Effector CD4-positive, alpha-beta T cell (primary cell): ENCODE measurements at regions not wholly inside any gene's neighbourhood (a gene's known extent, or its start where the extent isn't known, plus 50 kb on each side); places are given as distances from the start of the nearest gene placed in this dataset.

ENCODE experiments used
- DNase-seq: peaks from one replicate; pipeline ENCODE4 v3.0.0-alpha.2; 2020

DNA sequence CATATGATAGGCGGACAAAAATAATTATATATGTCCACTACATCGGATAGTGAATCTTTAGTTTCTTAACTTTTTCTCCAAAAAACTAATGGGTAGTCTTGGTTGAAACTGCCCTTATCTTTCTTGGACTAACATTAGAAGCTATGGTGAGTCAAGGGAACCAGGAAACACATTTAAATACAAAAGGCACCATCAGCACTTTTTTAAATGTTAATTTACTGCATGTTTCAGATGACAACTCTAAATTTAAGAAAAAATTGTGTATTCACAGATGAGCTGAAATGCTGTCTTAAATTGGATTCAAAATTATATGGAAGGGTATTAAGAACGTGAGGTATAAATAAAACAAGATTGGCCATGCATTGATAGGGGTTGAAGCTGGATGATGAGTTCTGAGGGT is 75.6 kb upstream of the CERS6 start:
- no peak for DNase-seq

DNA sequence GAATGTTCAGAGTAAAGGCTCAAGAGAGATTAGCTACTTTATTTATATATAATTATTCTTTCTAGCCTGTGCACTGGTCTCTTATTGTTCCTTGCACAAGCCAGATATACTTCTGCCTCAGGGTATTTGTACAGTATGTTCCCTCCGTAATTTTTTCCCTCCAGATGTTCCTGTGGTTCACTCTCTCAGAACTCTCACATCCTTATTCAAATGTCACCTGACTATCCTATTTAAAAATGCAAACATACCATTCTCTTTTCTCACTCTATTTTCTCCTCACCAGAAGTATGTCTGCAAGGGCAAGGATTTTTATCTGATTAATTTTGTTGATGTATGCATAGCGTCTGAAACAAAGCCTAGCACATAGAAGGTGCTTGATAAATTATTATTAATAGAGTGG is 64.0 kb upstream of the CERS6 start:
- DNase-seq: no peak

DNA sequence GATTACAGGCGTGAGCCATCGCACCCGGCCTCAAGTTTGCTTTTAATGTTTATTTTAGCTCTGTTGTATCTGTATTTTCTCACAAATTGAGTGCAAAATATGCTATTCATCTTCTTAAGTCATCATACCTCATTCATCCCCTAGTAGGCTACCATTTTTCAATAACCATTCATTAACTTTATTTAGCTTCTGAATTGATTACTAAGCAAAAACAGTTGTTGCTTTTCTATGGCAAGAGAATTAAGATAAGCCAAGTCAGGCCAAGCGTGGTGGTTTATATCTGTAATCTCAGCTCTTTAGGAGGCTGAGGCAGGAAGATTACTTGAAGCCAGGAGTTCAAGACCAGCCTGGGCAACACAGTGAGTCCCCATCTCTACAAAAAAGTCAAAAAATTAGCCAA is 63.3 kb upstream of the CERS6 start:
- DNase-seq: no peak

- no peak for DNase-seq
These were observed 61.8 kb upstream of the CERS6 start for GRCh38 chr2:168394262-168394661.

- no peak for DNase-seq
These were observed 59.9 kb upstream of the CERS6 start for GRCh38 chr2:168396131-168396530.

DNA sequence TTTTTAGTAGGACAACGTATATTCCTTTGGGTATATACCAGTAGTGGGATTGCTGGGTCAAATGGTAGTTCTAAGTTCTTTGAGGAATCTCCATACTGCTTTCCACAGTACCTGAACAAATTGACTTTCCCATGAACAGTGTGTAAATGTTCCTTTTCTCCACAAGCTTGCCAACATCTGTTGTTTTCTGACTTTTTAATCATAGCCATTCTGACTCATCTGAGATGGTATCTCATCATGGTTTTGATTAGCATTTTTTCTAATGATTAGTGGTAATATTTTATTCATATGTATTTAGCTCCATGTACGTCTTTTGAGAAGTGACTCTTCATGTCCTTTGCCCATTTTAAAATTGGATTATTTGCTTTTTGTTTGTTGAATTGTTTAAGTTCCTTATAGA is 58.4 kb upstream of the CERS6 start:
- no peak for DNase-seq

- DNase-seq: no peak
These were observed 55.0 kb upstream of the CERS6 start for GRCh38 chr2:168401048-168401556.

DNA sequence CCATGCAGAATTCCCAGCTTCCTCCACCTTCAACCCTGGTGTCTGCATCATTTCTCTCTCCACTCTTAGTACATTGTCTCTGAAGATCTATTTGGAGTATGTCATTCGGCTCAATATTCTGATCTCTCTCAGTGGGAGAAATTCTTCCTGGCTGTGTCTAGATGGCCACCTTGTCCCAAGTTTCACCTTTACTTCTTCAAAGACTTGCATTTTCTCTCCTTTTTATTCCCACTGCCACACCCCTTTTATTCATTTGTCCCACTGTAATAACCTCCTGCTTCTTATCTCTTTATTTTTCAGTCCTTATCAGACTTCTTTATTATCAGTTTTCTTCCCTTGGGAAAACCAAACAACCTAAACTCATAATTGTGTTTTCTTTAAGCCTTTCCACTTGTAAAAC is 54.3 kb upstream of the CERS6 start:
- no peak for DNase-seq

DNA sequence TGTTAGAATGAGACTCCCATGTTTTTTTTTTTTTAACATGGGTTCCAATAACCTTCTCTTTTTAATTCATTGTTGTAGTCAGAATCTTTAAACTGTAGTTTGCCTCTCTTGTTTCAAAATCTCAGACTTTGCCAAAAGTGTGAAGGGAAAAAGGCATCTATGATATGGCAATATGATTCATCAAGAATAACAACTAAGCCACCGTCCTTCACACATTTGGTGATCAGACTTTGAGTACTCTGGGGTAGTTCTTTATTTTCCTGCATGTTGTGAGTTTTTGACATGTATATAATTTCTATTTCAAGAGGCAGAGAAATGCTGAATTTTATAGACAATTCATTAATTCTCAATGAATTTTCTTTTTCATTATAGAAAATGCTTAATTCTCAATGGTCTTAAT is 53.5 kb upstream of the CERS6 start:
- DNase-seq: no peak

- DNase-seq: no peak
These were observed 52.3 kb upstream of the CERS6 start for GRCh38 chr2:168403736-168404135.

GRCh38 chr2:168404764-168405163 is 51.3 kb upstream of the CERS6 start:
- no peak for DNase-seq
